GM19351 (cell line): ENCODE measurements at regions not wholly inside any gene's neighbourhood (a gene's known extent, or its start where the extent isn't known, plus 50 kb on each side); places are given as distances from the start of the nearest gene placed in this dataset.

Experiments
- ATAC-seq: cut with Tn5 transposase; IDR thresholded peaks from one replicate; pipeline ENCODE4 v1.9.1; 2021; ENCODE audit warnings: mild to moderate bottlenecking, moderate library complexity; ENCODE audit not compliant: unreplicated experiment

- peak; percentile 90 for ATAC-seq
These were observed 262.0 kb downstream of the ADRA2A start for GRCh38 chr10:111338805-111339204.

GRCh38 chr10:111344804-111345203 is 268.0 kb downstream of the ADRA2A start:
- peak; percentile 97 for ATAC-seq

GRCh38 chr10:111347386-111348013 is 270.7 kb downstream of the ADRA2A start:
- ATAC-seq = no peak

- no peak for ATAC-seq
These were observed 271.2 kb downstream of the ADRA2A start for GRCh38 chr10:111348076-111348475.

GRCh38 chr10:111354859-111355258 is 278.0 kb downstream of the ADRA2A start:
- ATAC-seq = no peak

- ATAC-seq = no peak
These were observed 279.7 kb downstream of the ADRA2A start for GRCh38 chr10:111356571-111356970.

- ATAC-seq = no peak
These were observed 281.0 kb downstream of the ADRA2A start for GRCh38 chr10:111357859-111358258.

- peak; percentile 98 for ATAC-seq
These were observed 283.6 kb downstream of the ADRA2A start for GRCh38 chr10:111360260-111360925.

GRCh38 chr10:111367531-111367930 is 290.7 kb downstream of the ADRA2A start:
- ATAC-seq = no peak

- no peak for ATAC-seq
These were observed 293.3 kb downstream of the ADRA2A start for GRCh38 chr10:111370101-111370500.

GRCh38 chr10:111373696-111374095 is 296.9 kb downstream of the ADRA2A start:
- ATAC-seq = no peak

- ATAC-seq = no peak
These were observed 302.8 kb downstream of the ADRA2A start for GRCh38 chr10:111379534-111380187.

GRCh38 chr10:111384556-111384955 is 307.7 kb downstream of the ADRA2A start:
- ATAC-seq = no peak

GRCh38 chr10:111390813-111391563 is 314.2 kb downstream of the ADRA2A start:
- no peak for ATAC-seq

GRCh38 chr10:111392159-111392558 is 315.3 kb downstream of the ADRA2A start:
- no peak for ATAC-seq

- no peak for ATAC-seq
These were observed 316.1 kb downstream of the ADRA2A start for GRCh38 chr10:111392910-111393309.

- no peak for ATAC-seq
These were observed 333.9 kb downstream of the ADRA2A start for GRCh38 chr10:111410740-111411139.

GRCh38 chr10:111425459-111425858 is 348.6 kb downstream of the ADRA2A start:
- ATAC-seq = no peak

GRCh38 chr10:111429288-111430028 is 352.6 kb downstream of the ADRA2A start:
- ATAC-seq = no peak

GRCh38 chr10:111430070-111430469 is 353.2 kb downstream of the ADRA2A start:
- ATAC-seq = no peak

- no peak for ATAC-seq
These were observed 355.8 kb downstream of the ADRA2A start for GRCh38 chr10:111432588-111432987.
